GM12875 (cell line): ENCODE measurements at regions not wholly inside any gene's neighbourhood (a gene's known extent, or its start where the extent isn't known, plus 50 kb on each side); places are given as distances from the start of the nearest gene placed in this dataset.

Source experiments
- H3K4me3 ChIP-seq: one replicate; pipeline ENCODE4 v1.5.1; 2011; ENCODE audit warnings: low read depth, low read length, control low read depth
- CTCF ChIP-seq: IDR thresholded peaks from 2 replicates; pipeline ENCODE4 v1.5.1; 2011; ENCODE audit warnings: low read depth, mild to moderate bottlenecking, control low read depth, inconsistent platforms, low read length, moderate library complexity, borderline replicate concordance; ENCODE audit not compliant: insufficient read depth

DNA sequence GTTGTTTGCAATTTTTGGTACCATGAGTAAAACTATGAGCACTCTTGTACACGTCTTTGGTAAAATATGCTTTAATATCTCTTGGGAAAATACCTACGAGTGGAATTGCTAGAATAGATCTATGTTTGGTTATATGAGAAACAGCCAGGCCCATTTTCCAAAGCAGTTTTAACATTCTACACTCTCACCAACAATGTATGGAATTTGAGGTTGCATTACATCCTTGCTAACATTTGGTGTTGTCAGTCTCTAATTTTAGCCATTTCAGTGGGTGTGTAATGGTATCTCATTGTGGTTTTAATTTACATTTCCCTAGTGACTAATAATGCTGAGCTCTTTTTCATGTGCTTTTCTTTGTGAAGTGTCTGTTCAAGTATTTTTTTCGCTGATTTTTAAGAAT lies 118.9 kb upstream of the TCF4 start:
- TF ChIP-seq CTCF, result no peak
- H3K4me3 ChIP-seq, result no peak overlapping the region

- no peak overlapping the region for H3K4me3 ChIP-seq
- TF ChIP-seq CTCF, result no peak
These were observed 111.3 kb upstream of the TCF4 start for GRCh38 chr18:55699233-55699765.

DNA sequence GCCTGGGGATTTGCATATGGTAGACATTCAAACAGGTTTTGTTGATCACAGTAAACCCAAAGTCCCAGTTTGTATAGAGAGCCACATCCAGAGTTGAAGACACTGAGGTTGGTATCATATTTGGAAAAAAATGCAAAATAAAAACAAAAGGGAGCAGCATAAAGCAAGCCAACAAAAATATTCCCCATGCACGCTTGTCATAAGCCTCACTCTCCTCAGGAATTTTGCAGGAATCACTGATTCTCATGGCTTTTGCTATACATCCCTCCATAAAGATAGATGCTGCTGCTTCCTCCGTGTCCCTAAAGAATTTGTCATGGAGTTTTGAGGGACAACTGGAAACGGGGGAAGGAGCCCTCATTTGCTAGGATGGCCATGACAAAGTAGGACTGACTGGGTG lies 108.8 kb upstream of the TCF4 start:
- TF ChIP-seq CTCF, result no peak
- H3K4me3 ChIP-seq, result no peak overlapping the region

GRCh38 chr18:55695091-55695490 lies 107.1 kb upstream of the TCF4 start:
- TF ChIP-seq CTCF, result no peak
- H3K4me3 ChIP-seq, result no peak overlapping the region

- TF ChIP-seq CTCF, result no peak
- H3K4me3 ChIP-seq, result no peak overlapping the region
These were observed 106.3 kb upstream of the TCF4 start for GRCh38 chr18:55694291-55694690.

DNA sequence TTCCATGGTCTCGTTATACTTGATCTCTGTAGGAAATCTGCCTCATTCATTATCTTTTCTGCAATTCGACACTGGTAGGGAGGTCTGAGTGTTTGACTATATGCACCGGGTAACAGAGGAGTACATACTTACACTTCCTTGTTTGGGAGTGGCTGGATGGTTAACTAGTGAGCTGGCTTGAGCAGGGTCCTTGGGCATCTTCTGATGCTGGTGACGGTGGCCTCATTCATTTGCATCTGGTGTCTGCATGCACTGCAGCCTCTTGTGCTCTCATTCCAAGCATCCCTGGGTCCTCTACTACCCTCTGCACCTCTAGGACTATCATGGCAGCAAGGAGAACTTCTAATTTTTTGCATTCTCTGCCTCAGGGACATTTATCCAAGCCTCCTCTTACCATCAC lies 100.0 kb upstream of the TCF4 start:
- H3K4me3 ChIP-seq, result no peak overlapping the region

GRCh38 chr18:55687106-55687505 lies 99.1 kb upstream of the TCF4 start:
- no peak for TF ChIP-seq CTCF
- H3K4me3 ChIP-seq, result no peak overlapping the region

More for the DNA sequence above, 100.0 kb upstream of the TCF4 start:
- no peak for TF ChIP-seq CTCF
